ENCODE measurements at regions not wholly inside any gene's neighbourhood (a gene's known extent, or its start where the extent isn't known, plus 50 kb on each side); places are given as distances from the start of the nearest gene placed in this dataset.

GRCh38 chr7:35866186-35866585, 65.3 kb downstream of the SEPTIN7 start:
- no peak for DNase-seq (ENCODE audit: extremely low read depth in 1 of 4, low spot score in 3 of 4)
- no peaks in the 10 kb centered on the region for H3K9me1 ChIP-seq (ENCODE audit: control insufficient read depth, insufficient read depth, low read length)
- in situ Hi-C loops (cut with MboI), result no loop called here
- intact Hi-C loops (cut with micrococcal nuclease), result no loop called here
- 11% methylated on average over 1 of the region's 1 CpG for WGBS (ENCODE audit: insufficient coverage, low coverage, missing lambda C conversion rate)
- FAIRE-seq, result no peak
- H3K4me2 ChIP-seq (ENCODE audit: insufficient read depth, low read length), result no peak overlapping the region
- ATAC-seq, result no peak
- H3K79me2 ChIP-seq (ENCODE audit: control insufficient read depth, insufficient read depth, low read length), result peaks cover 12% of the 10 kb centered on the region
- no peak overlapping the region for H3K27ac ChIP-seq (ENCODE audit: extremely low read depth, low read depth, low read length)
- BruUV-seq (replicated peaks), result no TSS peak
- H3K36me3 ChIP-seq (ENCODE audit: control insufficient read depth, insufficient read depth, low read length), result peaks cover 31% of the 10 kb centered on the region; the same call in 2 of the 3 replicates
- H3K9me3 ChIP-seq (replicated peaks; ENCODE audit: control insufficient read depth, insufficient read depth, low read depth, low read length), result no peaks in the 10 kb centered on the region
- no peaks in the 10 kb centered on the region for H3K4me1 ChIP-seq (replicated peaks in 1 of 2; ENCODE audit: control insufficient read depth in 2 of 2, insufficient read depth in 2 of 2, low read length in 2 of 2)
- H3K9ac ChIP-seq (ENCODE audit: insufficient read depth in 1 of 2, low read depth in 2 of 2, low read length in 2 of 2), result no peak overlapping the region
- no peak overlapping the region for H3K4me3 ChIP-seq
- no peaks in the 10 kb centered on the region for H3K27me3 ChIP-seq (ENCODE audit: control insufficient read depth in 2 of 2, insufficient read depth in 2 of 2, low read length in 2 of 2)
- H2AFZ ChIP-seq (ENCODE audit: low read depth, low read length), result no peak overlapping the region
- ChIA-PET CTCF (ENCODE audit: low intra/inter-chr PET ratio) (no interaction called here), POLR2A (no interaction called here)
- H4K20me1 ChIP-seq (replicated peaks; ENCODE audit: control insufficient read depth, insufficient read depth, low read length), result no peaks in the 10 kb centered on the region
- TF ChIP-seq, protein P1, sequence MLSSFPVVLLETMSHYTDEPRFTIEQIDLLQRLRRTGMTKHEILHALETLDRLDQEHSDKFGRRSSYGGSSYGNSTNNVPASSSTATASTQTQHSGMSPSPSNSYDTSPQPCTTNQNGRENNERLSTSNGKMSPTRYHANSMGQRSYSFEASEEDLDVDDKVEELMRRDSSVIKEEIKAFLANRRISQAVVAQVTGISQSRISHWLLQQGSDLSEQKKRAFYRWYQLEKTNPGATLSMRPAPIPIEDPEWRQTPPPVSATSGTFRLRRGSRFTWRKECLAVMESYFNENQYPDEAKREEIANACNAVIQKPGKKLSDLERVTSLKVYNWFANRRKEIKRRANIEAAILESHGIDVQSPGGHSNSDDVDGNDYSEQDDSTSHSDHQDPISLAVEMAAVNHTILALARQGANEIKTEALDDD (IDR thresholded peaks at IDR 0.05), result no peak
- TF ChIP-seq NCOA6 (IDR thresholded peaks at IDR 0.05) (no peak), ZNF57 (CRISPR knock-in tag; IDR thresholded peaks at IDR 0.05) (no peak), ZNF224 (CRISPR knock-in tag; IDR thresholded peaks at IDR 0.05) (no peak), LARP7 (IDR thresholded peaks at IDR 0.05) (no peak), NEUROD1 (IDR thresholded peaks at IDR 0.05; ENCODE audit: borderline replicate concordance, low read depth, low read length, partially characterized antibody) (no peak), POLR2AphosphoS5 (IDR thresholded peaks at IDR 0.05; ENCODE audit: control insufficient read depth, insufficient read depth, low read depth, low read length) (no peak), MAFF (IDR thresholded peaks at IDR 0.05; ENCODE audit: low read length) (no peak), NR2C2 (CRISPR knock-in tag; IDR thresholded peaks at IDR 0.05) (no peak), NR2C2 (tag; IDR thresholded peaks at IDR 0.05) (no peak), ZNF584 (CRISPR knock-in tag; IDR thresholded peaks at IDR 0.05; ENCODE audit: low read depth) (no peak), DACH1 (IDR thresholded peaks at IDR 0.05; ENCODE audit: partially characterized antibody) (no peak), MCM3 (IDR thresholded peaks at IDR 0.05) (no peak)
- TF ChIP-seq, protein P2, sequence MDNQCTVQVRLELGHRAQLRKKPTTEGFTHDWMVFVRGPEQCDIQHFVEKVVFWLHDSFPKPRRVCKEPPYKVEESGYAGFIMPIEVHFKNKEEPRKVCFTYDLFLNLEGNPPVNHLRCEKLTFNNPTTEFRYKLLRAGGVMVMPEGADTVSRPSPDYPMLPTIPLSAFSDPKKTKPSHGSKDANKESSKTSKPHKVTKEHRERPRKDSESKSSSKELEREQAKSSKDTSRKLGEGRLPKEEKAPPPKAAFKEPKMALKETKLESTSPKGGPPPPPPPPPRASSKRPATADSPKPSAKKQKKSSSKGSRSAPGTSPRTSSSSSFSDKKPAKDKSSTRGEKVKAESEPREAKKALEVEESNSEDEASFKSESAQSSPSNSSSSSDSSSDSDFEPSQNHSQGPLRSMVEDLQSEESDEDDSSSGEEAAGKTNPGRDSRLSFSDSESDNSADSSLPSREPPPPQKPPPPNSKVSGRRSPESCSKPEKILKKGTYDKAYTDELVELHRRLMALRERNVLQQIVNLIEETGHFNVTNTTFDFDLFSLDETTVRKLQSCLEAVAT (IDR thresholded peaks at IDR 0.05), result no peak
